HG03460 (cell line): ENCODE measurements at regions not wholly inside any gene's neighbourhood (a gene's known extent, or its start where the extent isn't known, plus 50 kb on each side); places are given as distances from the start of the nearest gene placed in this dataset.

ENCODE experiments used
- ATAC-seq: cut with Tn5 transposase; IDR thresholded peaks from one replicate; pipeline ENCODE4 v1.9.1; 2021; ENCODE audit not compliant: unreplicated experiment

DNA sequence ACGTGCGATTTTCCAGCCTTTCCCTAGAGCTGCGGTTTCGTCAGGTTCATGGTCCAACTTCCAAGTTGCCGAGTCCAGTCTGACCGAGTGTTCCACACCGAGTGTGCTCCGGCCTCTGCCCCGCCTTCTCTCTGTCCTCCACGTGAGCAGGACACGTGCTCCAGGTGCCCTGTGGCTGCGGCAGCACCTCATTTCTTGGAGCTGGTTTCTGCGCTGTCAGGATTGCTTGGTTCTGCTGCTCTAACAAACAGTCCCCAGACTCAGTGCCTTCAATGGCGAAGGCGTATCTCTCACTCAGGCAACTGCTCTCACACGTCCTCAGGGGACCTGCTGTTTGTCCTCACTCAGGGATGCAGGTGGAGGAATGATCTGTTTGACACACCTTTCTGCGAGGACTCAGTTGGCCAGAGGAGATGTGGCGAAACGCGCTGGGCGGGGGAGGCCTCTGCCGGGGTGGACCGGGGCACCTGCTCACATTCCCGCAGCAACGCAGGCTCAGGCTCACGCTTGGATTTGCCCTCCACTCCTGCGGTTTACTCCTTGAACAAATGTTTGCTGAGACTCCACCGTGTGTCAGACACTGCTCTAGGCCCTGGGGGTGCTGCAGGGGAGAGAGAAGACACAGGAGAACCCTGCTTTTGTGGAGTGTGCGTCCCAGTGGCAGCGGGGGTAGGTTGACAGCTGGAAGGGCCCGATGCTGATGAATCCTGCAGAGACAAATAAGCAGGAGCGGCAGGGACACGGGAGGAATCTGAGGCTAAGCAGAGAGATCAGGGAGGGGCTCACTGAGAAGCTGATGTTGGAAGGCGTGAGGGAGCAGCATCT, 63.4 kb upstream of the FBRSL1 start:
- no peak for ATAC-seq

DNA sequence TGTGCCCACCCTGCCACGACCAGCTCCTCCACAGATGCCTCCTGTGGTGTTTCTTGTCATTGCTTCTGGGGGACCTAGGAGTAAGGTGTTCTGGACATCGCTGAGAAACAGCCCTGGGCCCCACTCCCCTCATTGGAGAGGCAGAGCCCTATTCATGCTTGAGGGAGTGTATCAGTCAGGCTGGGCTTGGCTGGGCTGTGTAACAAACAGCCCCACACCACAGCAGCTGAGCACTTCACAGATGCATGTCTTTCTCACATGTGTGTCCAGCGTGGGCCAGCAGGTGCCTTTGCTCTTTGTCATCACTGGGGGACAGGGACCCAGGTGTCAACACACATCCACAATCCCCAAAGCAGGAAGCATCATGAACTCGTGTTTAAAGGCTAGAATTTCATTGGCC, 65.1 kb upstream of the FBRSL1 start:
- no peak for ATAC-seq

DNA sequence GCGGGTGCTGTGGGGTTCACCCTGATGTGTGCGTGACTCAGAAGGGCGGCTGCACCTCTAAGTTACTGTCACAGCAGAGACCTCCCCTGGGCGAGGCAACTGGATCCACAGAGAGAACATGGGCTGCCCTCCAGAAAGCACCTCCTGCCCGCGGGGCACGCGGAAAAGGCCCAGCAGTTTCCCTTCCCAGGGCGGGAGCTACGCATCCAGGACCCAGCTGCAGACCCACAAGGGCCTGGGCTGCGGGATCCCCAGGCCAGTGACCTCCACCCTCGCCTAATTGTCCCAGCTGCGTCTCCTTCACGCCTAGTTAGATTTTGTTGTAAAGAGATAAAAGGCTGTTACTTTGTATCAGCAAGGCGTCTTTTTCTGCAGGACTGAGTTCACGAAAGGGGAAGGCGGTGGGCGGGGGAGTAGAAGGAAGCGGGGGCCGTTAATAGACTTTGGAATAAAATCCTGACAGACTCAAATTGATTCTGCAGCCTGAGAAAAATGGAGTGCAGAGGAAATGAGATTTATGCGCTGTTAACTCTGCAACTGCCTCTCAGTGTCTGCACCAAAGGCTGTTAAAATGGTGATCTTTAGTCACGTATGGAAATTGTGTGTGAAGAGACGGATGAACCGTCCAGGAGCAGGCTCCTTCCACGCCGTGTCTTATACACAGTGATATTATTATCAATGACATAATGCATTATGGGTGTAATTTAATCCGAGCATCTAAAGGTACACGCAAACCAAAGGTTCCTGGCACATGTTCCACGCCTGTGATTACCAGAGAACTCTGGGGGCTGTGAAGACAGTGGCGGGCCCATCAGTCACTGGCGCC, 65.9 kb upstream of the FBRSL1 start:
- no peak for ATAC-seq

DNA sequence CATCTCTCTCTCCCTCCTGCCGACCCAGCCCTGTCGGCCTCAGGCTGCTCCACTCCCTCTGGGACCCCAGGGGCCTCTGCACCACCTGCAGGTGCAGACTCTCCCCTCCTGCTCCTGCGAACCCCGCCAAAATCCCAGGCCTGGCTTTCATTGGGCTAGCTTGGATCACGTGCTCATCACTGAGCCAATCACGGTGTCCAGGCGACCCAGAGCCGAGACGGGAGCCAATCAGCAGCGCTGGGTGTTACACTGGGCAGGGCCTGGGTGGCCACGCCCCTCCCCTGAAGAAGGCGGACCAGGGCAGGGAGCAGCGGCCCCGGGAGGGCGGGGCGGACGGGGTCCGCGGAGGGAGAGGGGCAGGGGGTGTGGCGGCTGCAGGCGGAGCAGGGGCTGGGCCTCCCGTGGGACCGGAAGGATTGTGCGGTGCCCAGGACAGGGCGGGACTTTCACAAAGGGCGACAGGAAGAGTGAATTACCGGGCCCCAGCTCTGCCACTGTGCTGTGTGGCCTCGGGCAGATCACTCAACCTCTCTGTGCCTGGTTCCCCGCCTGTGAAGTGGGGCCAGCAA, 66.6 kb upstream of the FBRSL1 start:
- ATAC-seq, result no peak

DNA sequence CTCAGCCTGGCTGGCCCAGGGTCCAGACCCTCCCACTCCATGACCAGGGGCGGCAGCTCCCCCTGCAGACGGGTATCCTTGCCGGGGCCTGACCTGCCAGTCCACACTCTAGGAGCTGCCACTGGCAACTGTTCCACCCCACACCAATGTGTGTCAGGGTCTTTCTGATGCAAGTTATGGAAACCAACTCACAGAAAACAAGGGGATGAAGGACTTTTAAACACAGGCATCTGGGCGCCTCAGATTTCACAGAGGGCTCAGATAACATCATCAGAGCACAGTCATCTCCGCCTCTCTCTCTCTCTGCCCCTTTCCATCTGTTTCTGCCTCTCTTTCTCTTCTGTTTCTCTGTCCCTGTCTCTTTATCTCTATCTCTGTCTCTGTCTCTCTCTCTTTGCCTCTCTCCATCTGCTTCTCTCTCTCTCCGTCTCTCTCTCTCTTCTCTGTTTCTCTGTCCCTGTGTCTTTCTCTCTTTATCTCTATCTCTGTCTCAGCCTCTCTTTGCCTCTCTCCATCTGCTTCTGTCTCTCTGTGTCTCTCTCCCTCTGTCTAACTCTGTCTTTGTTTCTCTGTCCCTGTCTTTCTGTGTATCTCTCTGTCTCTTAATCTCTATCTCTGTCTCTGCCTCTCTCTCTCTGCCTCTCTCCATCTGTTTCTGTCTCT, 67.4 kb upstream of the FBRSL1 start:
- ATAC-seq, result no peak

DNA sequence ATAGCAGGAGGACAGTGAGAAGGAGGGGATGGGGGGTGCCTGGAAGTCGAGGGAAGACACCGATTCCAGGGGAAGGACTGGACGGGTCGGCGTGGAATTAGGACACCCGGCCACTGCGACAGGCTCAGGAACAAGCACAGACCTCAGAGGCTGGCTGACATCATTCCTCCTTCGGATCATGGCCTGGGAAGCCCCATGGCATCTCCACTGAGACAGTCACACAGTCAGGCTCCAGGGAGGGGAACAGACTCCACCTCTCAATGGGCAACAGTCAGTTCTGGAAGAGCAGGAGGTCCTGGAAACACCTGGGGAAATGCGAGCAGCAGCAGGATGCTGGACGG, 67.9 kb upstream of the FBRSL1 start:
- ATAC-seq, result no peak

DNA sequence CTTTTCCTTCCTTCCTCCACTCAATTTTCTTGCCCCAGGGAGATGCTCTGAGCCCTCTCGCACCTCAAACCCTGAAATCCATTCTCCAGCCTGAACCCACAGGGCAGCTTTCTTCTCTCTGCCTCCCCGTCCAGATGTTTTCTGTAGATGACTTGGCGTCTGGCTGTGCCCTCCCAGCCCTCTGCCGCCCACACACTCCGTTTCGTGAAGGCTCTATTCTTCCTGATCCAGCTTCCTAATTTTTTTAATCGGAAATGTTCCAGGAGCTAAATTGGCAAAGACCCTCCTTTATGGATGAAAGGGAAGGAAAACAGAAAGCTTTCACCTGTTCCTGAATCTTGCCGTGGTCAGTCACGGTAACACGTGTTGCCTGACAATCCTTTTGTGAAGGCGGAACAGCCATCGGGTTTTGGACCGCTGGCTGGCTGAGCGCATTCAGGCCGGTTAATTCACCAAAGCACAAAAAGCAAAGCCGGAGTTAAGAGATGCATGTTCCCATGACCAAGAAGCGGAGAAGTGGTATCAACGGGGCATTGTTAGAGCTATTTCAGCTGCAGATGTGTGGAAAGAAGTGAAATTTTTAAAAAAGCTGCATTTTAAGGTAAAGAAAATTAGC, 70.2 kb upstream of the FBRSL1 start:
- no peak for ATAC-seq

DNA sequence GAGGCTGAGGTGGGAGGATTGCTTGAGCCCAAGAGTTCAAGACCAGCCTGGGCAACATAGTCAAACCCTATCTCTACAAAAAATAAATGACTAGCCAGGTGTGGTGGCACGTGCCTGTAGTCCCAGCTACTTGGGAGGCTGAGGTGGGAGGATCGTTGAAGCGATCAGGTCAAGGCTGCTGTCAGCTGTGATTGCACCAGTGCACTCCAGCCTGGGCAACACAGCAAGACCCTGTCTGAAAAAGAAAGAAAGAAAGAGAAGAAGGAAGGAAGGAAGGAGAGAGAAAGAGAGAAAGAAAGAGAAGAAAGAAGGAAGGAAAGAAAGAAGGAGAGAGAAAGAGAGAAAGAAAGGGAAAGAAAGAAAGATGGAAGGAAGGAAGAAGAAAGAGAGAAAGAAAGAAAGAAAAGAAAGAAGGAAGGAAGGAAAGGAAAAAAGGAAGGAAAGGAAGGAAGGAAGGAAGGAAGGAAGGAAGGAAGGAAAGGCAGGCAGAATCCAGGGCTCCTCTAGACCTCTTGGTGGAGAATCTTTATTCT, 71.5 kb upstream of the FBRSL1 start:
- no peak for ATAC-seq

DNA sequence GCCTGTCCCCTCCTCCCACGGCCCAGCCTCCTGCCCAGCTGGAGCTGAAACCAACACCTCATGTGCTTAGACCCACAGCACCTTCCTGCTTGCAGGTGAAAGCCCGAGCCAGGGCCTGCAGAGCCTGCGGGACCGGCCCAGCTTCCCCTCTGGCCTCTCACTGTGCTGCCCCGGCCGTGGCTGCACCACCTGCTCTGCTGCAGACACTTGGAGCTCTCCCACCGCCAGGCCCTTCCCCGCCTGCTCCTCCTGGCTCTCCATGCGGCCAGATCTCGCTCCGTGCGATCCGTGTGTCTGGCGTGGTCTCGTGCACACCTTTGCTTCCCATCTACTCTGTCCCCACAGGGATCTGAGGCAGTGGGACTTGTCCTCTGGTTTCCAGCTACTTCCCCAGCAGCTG, 72.2 kb upstream of the FBRSL1 start:
- no peak for ATAC-seq

DNA sequence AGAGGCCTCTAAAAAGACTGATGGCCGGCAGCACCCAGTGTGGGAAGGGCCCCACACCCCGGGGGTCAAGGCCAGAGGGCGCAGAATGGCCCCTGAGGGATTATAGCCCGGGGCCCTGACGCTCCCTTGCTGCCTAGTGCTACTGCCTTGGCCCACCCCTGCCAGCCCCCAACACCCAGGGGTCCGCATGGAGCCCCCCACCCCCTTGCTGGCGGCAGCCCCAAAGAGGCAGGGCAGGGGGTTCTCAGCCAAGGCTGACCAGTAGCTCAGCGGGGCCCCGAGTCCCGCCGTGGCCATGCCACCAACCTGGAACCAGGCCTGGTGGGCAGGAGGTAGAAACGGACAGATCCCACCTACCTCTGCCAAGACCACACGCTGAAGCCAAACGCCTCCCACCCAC, 73.1 kb upstream of the FBRSL1 start:
- ATAC-seq, result no peak

DNA sequence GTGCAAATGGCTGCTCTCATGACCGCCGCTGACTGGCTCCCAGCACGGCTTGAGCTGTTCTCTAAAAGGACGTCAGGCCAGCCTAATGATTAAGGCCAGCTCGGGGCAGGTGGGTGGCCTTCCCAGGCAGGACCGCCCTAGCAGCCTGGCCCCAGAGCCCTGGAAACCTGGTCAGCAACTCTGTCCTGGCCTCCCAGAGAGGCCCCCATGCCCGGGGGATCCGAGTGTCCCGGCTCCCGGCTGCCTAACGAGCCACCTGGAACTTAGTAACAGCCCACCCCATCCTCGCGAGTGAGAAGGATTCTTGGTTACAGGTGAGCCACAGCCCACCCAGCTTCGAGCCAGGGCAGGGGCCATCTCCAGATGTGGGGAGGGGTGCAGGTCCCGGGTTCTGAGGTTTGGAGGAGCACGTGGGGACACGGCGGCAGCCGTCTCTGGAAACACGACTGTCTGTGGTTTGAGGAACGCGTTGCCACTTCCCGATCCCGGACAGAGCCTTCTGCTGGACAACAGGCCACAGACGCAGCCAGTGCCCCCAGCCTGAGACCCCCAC, 73.8 kb upstream of the FBRSL1 start:
- no peak for ATAC-seq

DNA sequence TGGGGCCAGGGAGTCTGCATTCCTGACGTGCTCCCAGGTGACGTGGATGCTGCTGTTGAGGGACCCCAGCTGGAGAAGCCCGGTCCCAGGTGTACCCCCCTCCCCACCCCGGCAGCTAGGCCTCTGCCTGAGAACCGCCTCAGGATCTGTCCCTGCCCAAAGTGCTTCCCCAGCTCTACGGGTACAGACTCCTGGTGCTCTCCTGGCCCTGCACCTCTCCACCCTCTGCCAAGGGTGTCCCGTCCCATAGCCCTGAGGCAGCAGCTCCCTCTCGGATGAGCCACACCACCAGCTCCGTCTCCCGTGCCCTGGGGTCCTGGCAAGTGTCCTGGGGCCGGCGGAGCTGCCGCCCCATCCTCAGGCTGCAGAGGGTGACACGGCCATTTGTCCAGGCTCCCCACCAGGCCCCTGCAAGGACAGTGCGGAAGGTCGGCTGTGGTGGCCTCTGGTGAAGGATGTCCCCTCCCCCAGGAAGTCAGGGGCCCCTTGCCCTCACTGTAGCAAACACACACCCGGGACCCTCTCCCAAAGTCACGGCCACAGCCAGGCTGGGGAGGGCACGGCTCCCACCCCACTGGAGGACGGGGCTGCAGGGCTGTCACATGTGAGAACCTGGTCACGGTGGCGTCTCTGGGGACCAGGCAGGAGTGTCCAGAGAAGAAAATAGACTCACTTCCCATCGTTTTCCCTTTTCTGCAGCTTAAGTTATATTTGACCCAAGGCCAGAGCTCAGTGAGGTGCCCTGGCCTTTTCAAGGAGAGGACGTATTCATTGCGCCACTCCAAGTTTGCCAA, 74.4 kb upstream of the FBRSL1 start:
- ATAC-seq, result no peak

DNA sequence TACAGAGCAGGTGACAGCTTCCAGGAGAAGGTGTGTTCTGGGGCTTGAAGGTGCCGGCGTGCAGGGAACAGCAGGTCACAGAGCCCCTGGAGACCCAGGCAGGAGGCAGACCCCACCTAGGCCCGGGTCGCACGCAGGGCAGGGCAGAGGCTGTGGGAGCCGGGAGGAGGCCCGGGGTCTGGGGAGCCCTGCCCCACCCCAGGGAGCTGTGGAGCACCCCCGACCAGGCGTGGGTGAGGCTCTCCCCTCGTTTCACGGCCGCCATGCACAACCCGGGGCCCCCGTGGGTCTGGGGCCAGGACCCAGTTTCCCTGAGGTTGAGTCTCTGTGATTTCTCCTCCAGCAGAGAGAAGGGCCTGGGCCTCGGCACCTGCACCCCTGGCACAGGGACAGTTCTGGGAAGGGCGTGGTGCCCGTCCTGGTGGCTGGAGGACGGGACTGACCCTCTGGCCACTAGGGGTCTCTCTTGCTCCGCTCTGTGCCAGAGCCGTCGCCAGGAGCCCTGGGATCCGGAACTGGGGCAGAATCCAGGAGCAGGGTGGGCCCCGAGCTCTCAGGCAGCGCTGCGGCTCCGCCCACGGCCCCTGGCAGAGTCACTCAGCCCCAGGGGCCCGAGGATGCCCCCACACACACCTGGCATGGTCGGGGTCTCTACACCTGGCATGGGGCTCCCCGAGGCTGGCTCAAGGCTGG, 75.2 kb upstream of the FBRSL1 start:
- ATAC-seq, result peak; percentile 91

DNA sequence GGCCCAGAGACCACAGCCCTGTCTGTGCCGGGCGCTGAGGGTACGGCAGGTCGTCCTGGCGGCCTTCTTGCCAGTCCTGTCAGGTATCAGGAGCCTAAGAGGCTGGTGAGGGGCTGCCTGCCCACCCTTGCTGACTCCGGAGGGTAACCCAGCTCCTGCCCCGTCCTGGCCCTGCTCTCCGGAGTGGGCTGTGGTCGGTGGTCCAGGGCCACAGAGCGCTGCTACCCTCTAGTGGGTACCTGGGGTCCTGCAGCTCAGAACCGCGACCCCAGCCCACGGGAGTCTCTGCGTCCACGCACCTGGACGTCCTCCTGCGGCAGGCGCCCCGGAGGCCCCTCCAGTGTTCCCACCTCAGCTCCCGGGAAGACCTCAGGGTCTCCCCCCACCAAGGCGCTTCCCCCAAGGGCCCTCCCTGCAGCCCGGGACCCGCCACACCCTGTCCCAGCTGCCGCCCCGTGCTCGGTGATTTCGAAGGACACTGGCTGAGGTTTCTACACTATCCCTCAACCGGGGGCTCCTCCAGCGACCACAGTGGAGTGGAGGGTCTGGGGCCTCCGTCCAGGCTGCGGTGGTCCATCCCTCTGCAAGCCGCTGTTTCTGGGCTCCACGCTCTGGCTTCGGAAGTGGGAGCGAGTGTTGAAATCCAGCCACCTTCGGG, 75.9 kb upstream of the FBRSL1 start:
- no peak for ATAC-seq

DNA sequence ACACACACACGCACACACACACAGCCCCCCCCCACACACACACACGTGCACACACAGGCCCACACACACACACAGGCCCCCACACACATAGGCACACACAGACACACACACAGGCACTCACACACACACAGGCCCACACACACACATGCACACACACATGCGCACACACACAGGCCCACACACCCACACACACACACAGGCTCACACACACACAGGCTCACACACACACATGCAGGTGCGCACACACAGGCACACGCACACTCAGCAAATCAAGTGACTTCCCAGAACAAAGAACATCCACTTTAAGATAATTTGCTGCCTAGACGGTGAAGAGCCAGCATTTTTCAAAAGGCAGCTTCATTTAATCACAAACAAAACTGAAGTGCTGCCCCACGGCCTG, 78.5 kb upstream of the FBRSL1 start:
- ATAC-seq, result no peak

DNA sequence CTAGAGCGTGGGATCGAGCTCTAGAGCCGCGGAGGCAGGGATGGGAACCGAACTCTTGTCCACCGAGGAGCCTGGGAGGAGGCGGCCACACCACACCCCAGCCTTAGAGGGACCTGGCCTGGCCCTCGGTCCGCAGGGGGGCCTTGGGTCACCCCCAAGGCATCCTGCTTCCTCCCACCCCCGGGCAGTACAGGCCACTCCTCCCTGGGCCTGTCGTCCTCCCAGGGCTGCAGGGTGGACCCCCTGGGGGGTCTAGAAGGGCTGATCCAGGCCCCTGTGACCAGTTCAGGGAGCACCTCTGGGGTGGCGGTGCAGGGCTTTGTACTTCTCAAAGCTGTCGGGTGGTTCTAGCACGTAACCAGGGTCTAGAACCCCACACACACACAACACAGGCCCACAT, 79.1 kb upstream of the FBRSL1 start:
- no peak for ATAC-seq

DNA sequence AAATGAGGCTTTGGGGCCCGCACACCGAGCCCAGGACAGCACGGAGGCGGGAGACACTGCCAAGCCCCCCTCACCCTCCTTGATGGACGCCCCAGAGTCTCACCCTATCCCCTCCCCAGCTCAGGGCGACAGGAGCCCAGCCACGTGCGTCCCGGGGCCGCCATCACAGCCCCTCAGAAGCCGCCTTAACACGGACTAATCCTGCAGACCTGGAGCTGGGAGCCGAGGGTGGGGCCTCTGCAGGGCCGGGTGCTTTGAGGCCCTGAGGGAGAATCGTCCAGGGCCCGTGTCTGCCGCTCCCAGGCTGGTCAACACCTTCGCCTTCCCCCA, 79.7 kb upstream of the FBRSL1 start:
- ATAC-seq, result no peak

DNA sequence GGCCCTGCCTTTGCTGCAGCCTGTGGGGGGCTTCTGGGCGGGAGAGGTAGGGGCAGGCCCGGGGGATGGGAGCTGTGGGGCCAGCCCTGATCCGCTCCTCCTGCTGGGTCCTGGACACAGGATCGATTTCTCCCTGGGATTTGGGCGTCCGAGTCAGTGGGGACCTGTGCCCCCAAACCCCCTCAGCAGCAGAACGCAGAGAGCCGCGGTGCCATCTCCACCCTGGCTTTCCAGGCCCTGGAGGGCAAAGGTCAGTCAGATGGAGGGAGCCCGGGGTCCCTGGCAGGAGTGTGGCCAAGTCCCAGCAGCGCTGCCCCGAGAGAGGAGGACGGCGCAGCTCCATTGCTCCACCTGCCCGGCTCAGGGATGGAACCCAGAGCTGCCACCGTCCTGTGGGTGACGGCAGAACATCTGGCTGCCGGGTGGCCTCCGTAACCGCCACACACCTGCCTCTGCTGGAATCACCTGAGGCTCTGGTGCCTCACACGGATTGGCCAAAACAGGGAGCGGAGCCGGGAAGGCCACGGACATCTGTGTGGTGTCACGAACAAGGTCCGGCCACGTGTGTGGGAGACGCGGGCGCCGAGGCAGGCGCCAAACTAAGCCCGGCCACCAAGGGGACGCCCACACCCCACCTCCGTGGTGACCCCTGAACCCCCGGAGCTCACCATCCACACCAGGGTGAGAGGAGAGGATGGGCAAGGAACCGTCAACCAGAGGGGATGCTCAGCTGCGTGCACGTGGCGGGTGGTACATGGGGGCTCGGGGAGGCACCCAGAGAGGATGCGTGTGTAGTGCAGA, 80.3 kb upstream of the FBRSL1 start:
- ATAC-seq, result no peak
